GM21367 (cell line): ENCODE measurements at regions not wholly inside any gene's neighbourhood (a gene's known extent, or its start where the extent isn't known, plus 50 kb on each side); places are given as distances from the start of the nearest gene placed in this dataset.

Experiments used
- ATAC-seq: cut with Tn5 transposase; IDR thresholded peaks from one replicate; pipeline ENCODE4 v1.9.1; 2021; ENCODE audit not compliant: unreplicated experiment

DNA sequence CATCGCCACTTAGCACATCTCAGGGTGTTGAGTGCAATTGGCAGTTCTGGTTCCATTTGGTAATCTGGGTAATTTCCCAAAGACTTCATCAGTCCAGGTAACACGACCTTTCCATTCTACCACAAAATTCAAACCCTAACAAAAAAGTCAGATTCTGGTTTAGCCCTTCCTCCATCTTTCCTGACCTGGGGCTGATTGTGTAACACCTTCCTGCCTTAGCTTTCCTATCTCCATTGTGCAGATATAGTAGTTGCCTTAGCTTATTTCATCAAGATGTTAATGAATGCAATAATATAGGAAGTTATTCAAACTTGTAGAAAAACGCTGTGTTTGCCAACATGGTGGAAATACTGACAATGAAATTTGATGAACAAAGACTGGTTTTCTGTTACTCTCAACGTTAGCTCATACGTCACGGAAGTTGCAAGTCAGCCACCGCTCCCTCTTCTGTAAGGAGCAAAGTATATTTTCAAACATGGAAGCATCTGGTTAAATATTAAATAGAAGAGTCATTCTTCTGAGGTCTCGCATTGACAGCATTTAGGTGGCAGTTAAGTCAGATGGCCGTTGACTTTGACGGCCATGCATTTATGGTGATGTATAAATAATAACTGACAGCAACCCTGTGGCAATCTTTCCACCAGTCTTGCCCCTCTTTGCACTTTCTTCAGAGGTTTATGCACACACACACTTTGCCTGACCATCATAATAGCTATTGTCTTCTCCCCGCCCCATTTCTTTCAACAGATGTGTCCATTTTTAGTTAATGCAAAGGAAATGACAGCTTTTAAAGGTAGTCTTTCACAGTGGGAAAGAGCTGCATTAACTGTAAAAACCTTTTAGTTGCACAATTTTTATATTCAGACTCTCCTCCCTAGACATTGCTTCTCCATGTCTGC is 205.1 kb upstream of the BMPER start:
- no peak for ATAC-seq

DNA sequence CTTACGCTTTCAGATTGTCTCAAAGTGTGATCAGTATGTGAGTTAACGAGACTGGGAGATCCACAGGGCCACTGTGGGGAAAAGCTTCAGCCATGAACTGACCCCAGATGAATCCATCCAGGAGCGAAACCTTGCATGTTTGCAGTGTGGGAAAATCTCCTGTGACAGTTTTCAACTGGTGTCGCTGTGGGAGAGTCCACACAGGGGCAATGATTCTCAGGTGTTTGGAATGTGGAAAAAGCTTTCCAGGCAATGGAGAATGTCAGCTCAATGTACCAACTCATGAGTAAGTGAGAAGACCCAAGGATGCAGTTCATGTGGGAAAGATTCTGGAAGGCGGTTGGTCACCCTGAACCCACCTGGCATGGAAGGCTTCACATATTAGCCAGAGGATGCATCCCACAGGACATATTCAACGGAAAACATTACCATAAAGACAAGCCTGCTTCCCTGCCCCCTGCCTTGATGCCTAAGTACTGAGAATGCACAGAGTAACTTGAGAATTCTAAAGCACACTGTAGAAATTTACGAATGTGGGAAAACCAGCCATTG is 204.1 kb upstream of the BMPER start:
- no peak for ATAC-seq

DNA sequence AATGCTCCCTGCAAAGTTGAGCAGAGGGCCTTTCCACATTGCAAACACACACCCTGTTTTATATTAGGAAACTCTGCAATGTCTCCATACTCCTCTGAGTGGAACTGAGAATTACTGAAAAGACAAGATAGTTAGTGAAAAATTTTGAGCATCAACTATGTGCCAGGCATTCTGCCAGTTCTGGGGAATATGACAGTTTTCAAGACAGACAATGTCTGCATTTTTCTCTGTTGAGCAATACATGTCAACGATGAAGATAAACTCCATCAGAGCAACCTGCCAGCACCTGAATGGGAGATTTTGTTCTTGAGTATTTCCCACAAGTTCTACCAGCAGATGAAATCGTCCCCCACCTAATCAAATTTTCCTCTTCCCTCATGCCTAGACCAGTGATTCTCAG is 203.4 kb upstream of the BMPER start:
- ATAC-seq = no peak

DNA sequence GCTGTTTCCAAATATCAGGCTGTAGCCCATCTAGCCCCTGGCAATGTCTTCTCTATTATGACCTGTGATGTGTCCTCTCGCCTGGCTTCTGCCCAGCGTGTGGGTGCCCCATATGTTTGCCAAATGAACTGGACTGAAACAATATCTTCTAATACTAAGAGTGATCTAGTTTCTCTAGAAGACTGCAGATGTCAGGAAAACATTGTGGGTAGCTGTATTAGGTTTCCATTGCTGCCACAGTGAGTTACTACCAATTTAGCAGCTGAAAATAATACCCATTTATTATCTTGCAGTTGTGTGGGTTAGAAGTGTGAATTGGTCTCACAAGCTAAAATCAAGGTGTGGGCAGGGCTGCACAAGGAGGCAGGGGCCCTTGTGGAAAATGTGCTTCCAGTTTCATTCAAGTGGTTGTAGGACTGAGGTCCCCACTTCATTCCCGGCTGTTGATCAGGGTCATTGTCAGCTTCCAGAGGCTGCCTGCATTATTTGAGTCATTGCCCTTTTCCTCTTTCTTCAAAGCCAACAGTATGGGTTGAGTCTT is 202.8 kb upstream of the BMPER start:
- no peak for ATAC-seq

DNA sequence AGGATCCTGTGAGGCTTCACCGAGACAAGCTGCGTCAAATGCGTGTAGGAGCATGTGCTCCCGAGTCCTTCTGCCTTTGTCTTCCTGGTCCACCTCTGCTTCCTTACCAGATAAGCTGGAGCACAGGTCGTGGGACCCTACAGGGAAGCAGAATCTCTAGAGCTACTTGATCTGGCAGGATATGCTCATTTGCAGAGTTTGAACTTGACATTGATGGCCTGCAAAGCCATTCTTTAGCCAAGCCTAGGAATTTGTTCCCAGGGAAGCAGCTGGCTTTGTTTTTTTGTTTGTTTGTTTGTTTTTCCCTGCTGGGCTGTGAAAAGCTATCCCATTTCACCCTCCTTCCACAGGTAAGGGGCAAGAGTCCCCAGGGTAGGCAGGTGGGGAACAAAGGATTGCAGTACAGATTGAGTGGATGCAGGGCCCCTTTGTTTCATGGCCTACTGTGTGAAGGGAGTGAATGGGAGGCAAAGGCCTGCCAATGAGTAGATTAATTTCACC is 200.0 kb upstream of the BMPER start:
- no peak for ATAC-seq

DNA sequence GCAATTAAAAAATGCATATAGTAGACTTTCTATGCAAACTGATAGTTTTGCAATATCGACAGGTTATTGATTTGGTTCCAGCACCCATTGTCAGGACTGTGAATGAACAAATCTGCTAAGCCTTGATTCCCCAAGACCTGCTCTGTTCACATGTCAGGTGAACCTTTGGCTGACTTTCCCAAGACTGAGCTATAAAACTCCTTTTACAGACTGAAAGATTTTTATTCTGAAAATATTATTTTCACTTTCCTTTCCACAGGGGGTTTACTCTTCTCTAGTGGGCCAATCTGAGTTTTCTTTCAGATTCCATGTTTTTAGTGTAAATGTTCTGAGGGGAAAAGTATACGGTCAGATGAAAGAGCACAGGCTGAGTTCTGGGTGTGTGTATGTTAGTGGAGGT is 199.2 kb upstream of the BMPER start:
- ATAC-seq = no peak

DNA sequence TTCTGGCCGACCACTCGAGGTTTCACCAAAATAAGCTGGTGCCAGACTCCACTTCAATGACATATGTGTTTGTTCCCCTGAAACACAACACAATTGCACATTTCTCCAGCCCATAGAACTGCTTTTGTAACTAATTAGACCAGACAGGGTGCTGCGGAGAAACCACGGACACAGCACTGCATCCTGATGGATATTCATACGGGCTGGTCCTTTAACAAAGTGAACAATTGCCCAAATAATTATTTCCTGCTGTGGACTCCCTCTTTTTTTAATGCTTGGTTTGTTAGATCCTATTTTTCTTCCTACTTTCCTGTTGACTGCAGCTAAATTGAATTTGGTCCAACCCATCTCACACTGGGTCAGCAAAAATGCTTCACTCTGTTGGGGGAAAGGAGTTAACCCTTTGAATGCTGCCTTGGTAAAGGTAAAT is 198.6 kb upstream of the BMPER start:
- ATAC-seq = no peak

DNA sequence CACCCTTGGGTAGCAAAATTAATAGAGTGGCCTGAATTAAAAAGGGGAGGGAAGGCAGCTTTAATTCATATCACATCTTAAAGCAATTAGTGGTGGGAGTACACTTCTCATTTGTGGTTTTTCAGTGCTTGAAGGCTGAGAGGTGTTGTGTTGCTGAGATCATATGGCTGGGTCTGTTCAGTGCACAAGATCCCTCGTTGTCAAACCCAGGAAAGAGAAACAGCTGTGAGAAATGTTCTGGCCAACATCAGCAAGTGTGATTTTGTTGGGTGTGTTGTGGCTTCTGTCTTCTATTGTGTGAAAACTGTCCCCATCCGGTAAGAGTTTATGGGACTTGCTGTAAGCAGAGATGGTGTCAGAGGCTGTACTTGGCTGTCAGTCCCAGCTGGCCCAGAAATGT is 197.9 kb upstream of the BMPER start:
- no peak for ATAC-seq

DNA sequence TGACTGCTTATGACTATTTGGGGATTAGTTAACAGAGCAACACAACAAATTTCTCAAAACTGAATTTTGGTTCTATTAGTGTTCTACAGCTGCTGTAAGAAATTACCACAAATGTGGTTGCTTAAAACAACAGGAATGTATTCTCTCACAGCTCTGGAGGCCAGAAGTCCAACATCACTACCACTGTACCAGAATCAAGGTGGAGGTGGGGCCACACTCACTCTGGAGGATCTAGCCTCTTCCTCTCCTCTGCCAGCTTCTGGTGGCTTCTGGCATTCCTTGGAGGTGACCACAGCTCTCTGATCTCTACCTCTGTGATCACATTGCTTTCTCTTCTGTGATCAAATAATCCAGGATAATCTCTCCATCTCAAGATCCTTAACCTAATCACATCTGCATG is 194.7 kb upstream of the BMPER start:
- ATAC-seq = no peak

DNA sequence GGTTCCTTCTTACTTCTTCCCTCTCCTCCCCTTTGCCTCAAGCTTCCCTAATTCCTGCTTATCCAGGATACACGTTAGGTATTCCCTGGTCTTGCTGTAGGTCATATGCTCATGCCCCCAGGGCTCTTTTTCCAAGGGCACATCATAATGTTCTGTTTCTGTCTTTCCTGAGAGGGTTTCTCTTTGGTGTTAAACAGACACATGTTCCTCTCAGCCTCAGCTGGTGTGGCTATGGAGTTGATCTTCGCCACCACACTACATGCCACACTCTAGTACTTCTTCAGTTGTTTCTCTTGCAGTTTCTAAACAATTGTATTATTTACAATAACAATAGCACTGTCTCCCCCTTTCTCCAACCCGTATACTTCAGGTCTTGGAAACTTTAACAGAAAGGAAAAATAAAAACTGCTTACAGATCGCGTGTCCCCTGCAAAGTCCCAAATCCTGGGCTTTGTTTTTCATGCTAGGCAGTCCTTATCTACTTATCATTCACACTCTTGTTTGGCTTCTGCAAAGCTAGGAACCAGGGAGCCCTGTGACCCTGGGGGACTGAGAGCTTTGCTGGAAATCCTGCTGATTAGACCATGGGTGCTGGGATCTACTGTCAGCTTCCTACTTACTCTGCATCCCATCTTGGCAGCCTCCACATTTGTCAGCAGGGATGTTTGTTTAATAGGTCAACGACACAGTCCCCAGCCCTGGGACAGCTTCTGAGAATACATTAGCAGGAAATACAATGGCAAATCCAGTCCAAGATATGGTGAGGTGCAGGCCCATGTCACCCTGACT is 193.9 kb upstream of the BMPER start:
- ATAC-seq = no peak

DNA sequence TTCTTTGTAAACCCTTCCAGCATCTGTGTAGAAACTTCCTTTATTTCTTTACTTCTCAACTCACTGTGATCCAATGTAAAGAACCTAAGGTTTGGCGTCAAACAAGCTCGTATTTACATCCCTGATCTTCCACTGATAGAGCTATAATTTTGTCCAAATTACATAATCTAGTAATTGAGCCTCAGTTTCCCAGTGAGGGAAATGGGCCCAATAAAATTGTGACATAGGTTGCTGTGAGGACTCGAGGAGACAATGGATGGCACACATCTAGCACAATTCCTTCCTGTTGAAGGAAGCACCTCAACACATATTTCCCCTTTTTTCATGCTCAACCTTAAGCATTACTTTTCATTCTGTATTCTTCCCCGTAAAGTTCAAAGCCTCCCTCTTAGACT is 193.3 kb upstream of the BMPER start:
- no peak for ATAC-seq

DNA sequence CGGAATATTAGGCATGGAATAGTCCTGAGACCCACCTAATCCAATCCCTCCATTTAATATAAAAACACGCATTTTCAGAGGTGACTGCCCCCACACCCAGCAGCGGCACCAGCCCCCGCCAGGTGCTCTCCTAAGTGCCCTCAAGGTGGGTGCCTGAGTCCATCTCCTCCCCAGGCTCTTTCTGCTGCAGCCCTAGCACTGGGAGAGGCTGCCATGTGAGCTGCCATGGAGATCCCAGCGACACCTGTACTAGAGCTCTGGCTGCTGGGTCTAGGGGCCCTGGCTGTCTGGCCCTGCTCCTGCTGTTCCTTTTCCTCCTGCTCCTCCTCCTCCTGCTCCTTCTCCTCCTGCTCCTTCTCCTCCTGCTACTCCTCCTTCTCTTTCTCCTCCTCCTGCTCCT is 191.1 kb upstream of the BMPER start:
- ATAC-seq = no peak

DNA sequence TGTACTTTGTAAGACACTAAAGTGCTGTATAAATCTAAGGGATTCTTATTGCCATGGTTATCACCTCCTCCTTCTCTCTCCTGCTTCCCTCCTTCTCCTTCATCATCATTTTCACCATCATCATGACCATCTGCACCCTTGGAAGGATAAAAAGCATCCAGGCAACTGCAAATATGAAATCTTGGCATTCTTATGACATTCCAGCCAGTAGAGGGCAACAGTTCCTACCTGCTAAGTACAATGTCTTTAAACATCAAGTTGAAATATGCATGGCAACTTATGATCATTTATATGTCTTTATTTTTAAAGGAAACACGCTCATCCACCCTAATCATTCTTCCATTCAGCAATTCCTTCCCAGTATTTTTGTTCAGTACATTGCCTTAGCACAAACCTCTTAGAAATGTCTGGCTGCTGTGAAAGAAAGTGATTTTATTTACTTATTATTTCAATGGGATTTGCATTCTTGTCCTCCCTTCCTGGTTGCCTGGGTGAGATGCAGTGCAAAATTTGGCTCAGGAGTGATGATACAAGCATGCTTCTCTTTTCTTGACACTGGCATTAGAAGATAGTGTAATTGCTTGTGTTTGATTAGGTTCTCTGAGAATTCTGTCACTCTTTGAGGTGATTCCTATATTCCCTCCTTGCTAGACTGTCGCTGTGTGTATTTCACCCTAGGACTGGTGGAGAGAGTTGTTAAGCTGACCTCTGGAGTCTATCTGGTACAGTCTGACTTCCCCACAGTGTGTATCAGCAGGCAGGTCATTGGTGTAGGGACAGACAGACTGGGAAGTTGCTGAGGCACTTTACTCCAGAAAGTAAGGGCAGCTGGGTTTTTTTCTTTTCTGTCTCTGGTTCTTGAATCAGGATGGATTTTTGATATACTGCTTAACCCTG is 188.5 kb upstream of the BMPER start:
- ATAC-seq = no peak

DNA sequence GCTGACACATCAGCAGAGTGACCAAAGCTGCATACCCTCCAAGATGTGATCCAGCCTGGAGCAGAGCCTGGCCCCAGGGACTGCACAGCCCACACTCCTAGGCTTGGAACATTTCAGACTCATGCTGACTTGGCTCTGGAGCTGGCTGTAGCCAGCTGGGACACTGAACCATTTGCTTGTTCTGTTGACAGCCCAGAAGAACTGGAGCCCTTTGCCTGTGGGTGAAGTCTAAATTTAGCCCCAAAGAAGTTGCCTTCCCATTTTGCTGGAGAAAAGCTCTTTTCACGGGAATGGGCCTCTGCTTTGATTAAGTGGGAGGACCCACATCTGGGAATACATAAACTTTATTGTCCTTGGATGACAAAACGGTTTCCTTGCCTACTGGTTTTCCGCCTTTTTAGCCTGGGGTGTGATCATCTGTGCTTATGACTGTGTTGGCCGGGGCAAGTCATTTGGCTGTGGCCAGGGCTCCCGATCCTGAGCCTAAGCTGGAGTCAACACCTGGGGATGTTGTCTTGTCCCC is 186.2 kb upstream of the BMPER start:
- ATAC-seq = no peak

DNA sequence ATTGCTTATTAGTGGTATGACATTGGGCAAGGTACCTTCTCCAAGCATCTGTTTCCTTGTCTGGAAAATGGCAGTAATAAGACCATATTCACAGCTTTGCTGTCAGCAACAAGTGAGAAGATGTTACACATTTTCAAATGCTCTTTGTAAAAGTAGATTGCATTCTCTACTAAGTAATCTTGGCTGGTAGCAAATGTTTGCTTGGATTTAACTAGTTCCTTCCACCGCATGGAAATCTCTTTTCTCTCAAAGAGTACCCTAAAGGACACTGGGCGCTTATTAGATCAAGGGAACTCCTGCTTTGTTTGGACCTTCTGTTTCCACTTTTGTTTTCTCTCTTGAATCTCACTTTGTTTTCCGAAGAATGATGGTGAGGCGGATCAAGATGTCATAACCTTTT is 185.2 kb upstream of the BMPER start:
- no peak for ATAC-seq

DNA sequence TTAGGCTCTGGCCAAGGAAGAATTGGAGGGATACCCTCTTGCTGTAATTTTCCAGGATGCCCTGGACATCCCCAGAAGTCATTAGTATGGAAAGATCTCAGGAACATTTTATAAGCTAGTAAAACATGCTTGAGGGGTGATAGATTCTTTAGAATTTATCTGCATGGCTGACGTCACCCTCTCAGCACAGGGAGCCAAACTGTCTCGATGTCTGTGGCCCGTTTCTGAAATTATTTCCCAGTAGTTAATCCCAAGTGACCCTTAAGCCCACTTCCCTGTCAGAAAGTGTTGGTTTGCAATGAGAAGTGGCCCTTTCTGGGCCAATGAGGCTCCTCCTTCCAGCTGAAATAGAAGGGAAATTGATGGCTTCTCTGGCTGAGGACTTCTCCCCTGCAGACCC is 184.5 kb upstream of the BMPER start:
- no peak for ATAC-seq

DNA sequence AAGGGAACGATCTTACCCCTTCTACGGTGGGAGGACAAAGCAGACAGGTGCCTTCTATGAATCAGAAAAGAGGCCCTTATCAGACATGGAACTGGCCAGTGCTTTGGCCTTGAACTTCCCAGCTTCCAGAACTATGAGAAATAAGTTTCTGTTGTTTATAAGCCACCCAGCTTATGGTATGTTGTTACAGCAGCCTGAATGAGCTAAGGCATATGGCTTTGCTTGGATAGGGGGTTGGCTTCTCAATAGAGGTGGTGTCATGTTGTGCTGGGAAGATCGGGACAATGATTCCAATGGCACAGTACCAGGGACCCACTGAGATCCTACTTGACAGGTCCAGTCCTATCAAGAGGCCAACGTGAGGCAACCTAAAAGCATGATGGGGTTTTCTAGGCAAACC is 183.4 kb upstream of the BMPER start:
- no peak for ATAC-seq

DNA sequence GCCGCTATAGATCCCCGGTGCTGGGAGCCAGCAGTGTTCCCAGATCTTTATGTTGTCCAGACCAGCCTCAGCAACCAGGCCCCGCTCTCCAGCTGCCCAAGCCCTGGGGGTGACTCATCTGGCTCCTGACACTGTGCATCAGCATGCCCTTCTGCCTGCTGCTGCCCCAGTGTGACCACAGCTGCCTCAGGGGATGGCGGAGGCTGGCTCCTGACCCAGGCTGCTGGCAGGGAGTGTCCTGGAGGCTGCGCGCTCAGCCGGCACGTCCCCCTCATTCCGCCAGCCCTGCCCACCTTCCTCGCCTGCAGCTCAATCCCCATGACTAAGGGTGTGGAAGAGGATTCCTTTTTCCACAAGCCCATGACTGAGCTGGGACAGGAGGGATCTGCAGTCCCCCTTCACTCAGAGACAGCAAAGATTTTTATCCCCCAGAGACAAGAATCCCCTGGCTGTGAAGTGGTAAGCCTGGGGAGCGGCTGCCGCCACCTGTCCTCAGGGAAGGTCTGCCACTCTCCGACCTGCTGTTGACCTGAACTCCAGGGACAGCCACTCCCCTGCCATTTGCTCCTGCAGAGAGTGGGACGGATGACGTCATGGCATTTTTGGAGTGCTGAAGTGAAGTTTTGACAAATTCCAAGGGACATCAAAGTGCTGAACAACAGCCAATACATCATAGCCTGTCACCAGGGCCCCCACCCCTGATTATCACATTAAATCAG is 182.8 kb upstream of the BMPER start:
- no peak for ATAC-seq

DNA sequence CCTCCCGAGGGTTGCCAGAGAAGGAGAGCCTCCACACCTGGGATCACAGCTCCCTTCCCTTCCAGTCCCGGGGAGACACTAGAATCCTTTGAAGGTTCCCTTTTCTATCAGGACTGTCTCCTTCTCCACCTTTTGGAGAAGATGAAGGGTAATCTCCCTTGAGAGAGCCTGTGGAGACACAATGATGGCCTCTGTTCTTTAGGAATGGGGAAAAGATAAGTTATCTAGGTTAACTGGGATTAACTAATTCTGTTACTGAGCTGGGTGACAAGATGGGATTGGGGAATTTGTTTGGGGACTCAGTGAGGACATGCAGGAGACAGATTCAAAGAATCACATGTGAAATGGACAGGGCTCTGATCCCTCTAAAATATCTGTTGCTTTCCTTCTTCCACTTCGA is 181.1 kb upstream of the BMPER start:
- ATAC-seq = no peak
